Neutrophil (primary cell): ENCODE measurements at regions not wholly inside any gene's neighbourhood (a gene's known extent, or its start where the extent isn't known, plus 50 kb on each side); places are given as distances from the start of the nearest gene placed in this dataset.

Source experiments
- H3K27ac ChIP-seq: fragments of 200-600 bp; sonication (generic); 2 replicates; pipeline ENCODE4 v1.5.1; 2016; ENCODE audit warnings: mild to moderate bottlenecking, moderate library complexity
- H3K27me3 ChIP-seq: fragments of 200-600 bp; sonication (generic); 2 replicates; pipeline ENCODE4 v1.6.0; 2016; ENCODE audit warnings: mild to moderate bottlenecking
- H3K36me3 ChIP-seq: fragments of 200-600 bp; sonication (generic); 2 replicates; pipeline ENCODE4 v1.5.1; 2017
- H3K4me1 ChIP-seq, 2 experiments: fragments of 200-600 bp in 1 of 2; sonication (generic) in 1 of 2; 1 replicate in 1 of 2; 2 replicates in 1 of 2; pipeline versions ENCODE4 v1.5.1 to v1.6.1; 2013 to 2016; ENCODE audit warnings: low read depth in 1 of 2, low read length in 1 of 2, mild to moderate bottlenecking in 1 of 2, moderate library complexity in 1 of 2; ENCODE audit not compliant: control insufficient read depth in 1 of 2, insufficient read depth in 1 of 2
- H3K4me3 ChIP-seq, 2 experiments: fragments of 200-600 bp in 1 of 2; sonication (generic) in 1 of 2; 1 replicate in 1 of 2; 2 replicates in 1 of 2; pipeline ENCODE4 v1.5.1; 2013 to 2016; ENCODE audit warnings: low read depth in 1 of 2, low read length in 1 of 2, mild to moderate bottlenecking in 1 of 2, moderate library complexity in 1 of 2
- H3K9me3 ChIP-seq: fragments of 200-600 bp; sonication (generic); 2 replicates; pipeline ENCODE4 v1.5.1; 2016
- TF ChIP-seq, protein P1 (sequence below): fragments of 200-600 bp; sonication (generic); IDR thresholded peaks from 2 replicates; pipeline ENCODE4 v1.5.1; 2016; ENCODE audit warnings: antibody characterized with exemption

DNA sequence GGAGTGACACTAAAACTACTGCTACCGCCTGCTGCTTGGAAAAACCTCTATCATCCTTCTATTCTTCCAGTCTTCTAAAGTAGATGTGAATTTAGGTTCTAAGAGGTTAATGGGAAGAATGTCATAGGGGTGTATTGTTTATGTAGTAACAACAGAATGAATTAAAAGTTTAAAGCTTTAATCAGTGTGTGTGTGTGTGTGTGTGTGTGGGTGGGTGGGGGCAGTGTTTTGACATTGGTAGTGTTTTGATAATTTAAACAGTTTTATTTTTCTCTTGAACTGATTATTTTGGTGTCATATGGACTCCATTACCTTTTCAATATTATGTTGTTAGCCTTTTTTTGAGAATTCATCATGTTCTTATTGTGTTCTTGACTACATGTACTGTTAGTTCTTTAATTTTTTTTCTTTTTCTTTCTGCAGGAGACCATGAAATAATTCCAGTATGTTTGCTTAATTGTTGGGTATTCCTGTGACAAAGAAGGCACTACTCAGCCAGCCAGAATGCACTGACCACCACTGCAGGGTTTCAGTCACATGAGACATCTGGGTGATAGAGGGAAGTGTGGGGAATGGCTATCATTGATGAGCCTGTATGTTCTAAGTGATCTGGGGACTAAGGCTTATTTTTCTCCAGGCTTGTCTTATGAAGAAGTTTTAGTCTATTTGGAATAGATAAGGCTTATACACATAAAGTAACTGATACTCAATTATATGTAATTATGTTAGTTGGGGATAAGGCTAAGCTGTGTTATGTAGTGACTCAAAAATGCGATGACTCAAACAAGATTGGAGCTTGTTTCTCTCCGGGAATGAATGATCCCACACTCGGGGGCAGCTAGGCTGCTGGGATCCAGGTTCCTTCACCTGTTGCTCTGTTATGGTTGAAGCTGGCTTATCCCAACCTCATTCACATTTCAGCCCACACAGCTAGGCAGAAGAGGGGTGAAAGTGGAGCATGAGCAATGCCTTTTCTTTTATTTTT is 50.2 kb upstream of the ACTBL2 start:
- Histone ChIP-seq H3K27me3 (no peaks in the 10 kb centered on the region), H3K9me3 (no peaks in the 10 kb centered on the region), H3K36me3 (no peaks in the 10 kb centered on the region), H3K4me1 (no peaks in the 10 kb centered on the region), H3K4me3 (no peak overlapping the region), H3K27ac (no peak overlapping the region)
- TF ChIP-seq, protein P1, sequence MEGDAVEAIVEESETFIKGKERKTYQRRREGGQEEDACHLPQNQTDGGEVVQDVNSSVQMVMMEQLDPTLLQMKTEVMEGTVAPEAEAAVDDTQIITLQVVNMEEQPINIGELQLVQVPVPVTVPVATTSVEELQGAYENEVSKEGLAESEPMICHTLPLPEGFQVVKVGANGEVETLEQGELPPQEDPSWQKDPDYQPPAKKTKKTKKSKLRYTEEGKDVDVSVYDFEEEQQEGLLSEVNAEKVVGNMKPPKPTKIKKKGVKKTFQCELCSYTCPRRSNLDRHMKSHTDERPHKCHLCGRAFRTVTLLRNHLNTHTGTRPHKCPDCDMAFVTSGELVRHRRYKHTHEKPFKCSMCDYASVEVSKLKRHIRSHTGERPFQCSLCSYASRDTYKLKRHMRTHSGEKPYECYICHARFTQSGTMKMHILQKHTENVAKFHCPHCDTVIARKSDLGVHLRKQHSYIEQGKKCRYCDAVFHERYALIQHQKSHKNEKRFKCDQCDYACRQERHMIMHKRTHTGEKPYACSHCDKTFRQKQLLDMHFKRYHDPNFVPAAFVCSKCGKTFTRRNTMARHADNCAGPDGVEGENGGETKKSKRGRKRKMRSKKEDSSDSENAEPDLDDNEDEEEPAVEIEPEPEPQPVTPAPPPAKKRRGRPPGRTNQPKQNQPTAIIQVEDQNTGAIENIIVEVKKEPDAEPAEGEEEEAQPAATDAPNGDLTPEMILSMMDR, result no peak
